H1 (cell line): ENCODE measurements at regions not wholly inside any gene's neighbourhood (a gene's known extent, or its start where the extent isn't known, plus 50 kb on each side); places are given as distances from the start of the nearest gene placed in this dataset.

Experiments used
- CTCF ChIA-PET: fragments of 300-600 bp; sonication (Branson Sonifier 250); formaldehyde crosslinking; loops from one replicate; lab custom pipeline; 2021; ENCODE audit not compliant: partially characterized antibody; lab: Charles Lee
- POLR2A ChIA-PET: fragments of 300-600 bp; sonication (Branson Sonifier 250); formaldehyde crosslinking; loops from one replicate; lab custom pipeline; 2021; ENCODE audit warnings: inconsistent platforms; ENCODE audit not compliant: partially characterized antibody; lab: Charles Lee
- DNase-seq, 2 experiments: peaks; one replicate each; pipeline versions ENCODE4 v3.0.0 to v3.0.0-alpha.2; 2010 to 2022; ENCODE audit warnings: low spot score in 2 of 2, low read depth in 1 of 2, mixed read lengths in 1 of 2
- FAIRE-seq: peaks from 2 replicates; lab custom pipeline; 2011; peaks lifted over from hg19 to GRCh38; lab: Jason Lieb, UNC
- H2AFZ ChIP-seq: 2 replicates; pipeline ENCODE4 v1.8.1; 2012; ENCODE audit warnings: low read length, inconsistent platforms
- H2AK5ac ChIP-seq: 2 replicates; pipeline ENCODE4 v1.6.1; 2013; ENCODE audit warnings: low read depth, low read length
- H2BK120ac ChIP-seq: replicated peaks from 2 replicates; pipeline ENCODE3; 2013; ENCODE audit warnings: low read depth, low read length, inconsistent platforms
- H2BK12ac ChIP-seq: 2 replicates; pipeline ENCODE4 v1.6.1; 2013; ENCODE audit warnings: low read depth, low read length
- H2BK15ac ChIP-seq: 2 replicates; pipeline ENCODE4 v1.6.1; 2013; ENCODE audit warnings: low read length
- H2BK20ac ChIP-seq: 2 replicates; pipeline ENCODE4 v1.6.1; 2013; ENCODE audit warnings: low read length
- H2BK5ac ChIP-seq: 2 replicates; pipeline ENCODE4 v1.6.1; 2013; ENCODE audit warnings: low read depth, low read length
- H3K14ac ChIP-seq: 2 replicates; pipeline ENCODE4 v1.6.1; 2013; ENCODE audit warnings: inconsistent platforms; ENCODE audit not compliant: insufficient read length
- H3K18ac ChIP-seq: 2 replicates; pipeline ENCODE4 v1.6.1; 2013; ENCODE audit warnings: low read length; ENCODE audit errors: extremely low read depth
- H3K23ac ChIP-seq: 2 replicates; pipeline ENCODE4 v1.6.1; 2013; ENCODE audit warnings: inconsistent platforms; ENCODE audit not compliant: insufficient read length
- H3K23me2 ChIP-seq: 2 replicates; pipeline ENCODE4 v1.6.1; 2013; ENCODE audit warnings: low read depth, low read length
- H3K27ac ChIP-seq: 2 replicates; pipeline ENCODE4 v1.6.1; 2011; ENCODE audit warnings: low read depth, low read length, inconsistent platforms
- H3K27me3 ChIP-seq, 4 experiments: replicated peaks in 1 of 4; 1 replicate in 1 of 4; 2 replicates in 3 of 4; pipeline versions ENCODE4 v1.6.1 to v1.8.1; 2011 to 2013; ENCODE audit warnings: low read length in 3 of 4, mild to moderate bottlenecking in 3 of 4, inconsistent platforms in 2 of 4, mixed read lengths in 2 of 4, moderate library complexity in 1 of 4; ENCODE audit not compliant: control insufficient read depth in 3 of 4, insufficient read depth in 3 of 4; ENCODE audit errors: extremely low read depth in 1 of 4
- H3K36me3 ChIP-seq, 4 experiments: 2 replicates each; pipeline versions ENCODE4 v1.6.1 to v1.8.1; 2011 to 2013; ENCODE audit warnings: mild to moderate bottlenecking in 4 of 4, low read length in 3 of 4, moderate library complexity in 2 of 4, control low read depth in 1 of 4, inconsistent platforms in 1 of 4; ENCODE audit not compliant: insufficient read depth in 4 of 4, control insufficient read depth in 2 of 4
- H3K4ac ChIP-seq: replicated peaks from 2 replicates; pipeline ENCODE3; 2013; ENCODE audit warnings: low read length, low read depth, mixed read lengths, inconsistent platforms; ENCODE audit not compliant: insufficient read length
- H3K4me1 ChIP-seq, 4 experiments: replicated peaks in 1 of 4; 1 replicate in 1 of 4; 2 replicates in 3 of 4; pipeline versions ENCODE4 v1.6.1 to v1.8.1; 2011 to 2013; ENCODE audit warnings: low read length in 3 of 4, inconsistent platforms in 2 of 4, mixed read lengths in 1 of 4; ENCODE audit not compliant: insufficient read depth in 4 of 4, control insufficient read depth in 3 of 4
- H3K4me2 ChIP-seq, 2 experiments: 2 replicates each; pipeline versions ENCODE4 v1.6.1 to v1.8.1; 2011 to 2013; ENCODE audit warnings: low read depth in 2 of 2, low read length in 2 of 2, control low read depth in 1 of 2, inconsistent platforms in 1 of 2, mild to moderate bottlenecking in 1 of 2; ENCODE audit not compliant: insufficient read depth in 1 of 2
- H3K4me3 ChIP-seq, 4 experiments: fragments of 200-600, 300-600 bp in 1 of 4; sonication (generic), shearing (Covaris generic), sonication (Bioruptor Twin) in 1 of 4; 2 replicates each; pipeline versions ENCODE4 v1.5.1 to v1.8.1; 2011 to 2016; ENCODE audit warnings: low read length in 4 of 4, low read depth in 3 of 4, control low read depth in 2 of 4, inconsistent platforms in 2 of 4, mild to moderate bottlenecking in 2 of 4, mixed read lengths in 1 of 4, moderate library complexity in 1 of 4; ENCODE audit not compliant: insufficient read depth in 2 of 4; ENCODE audit errors: extremely low read depth in 1 of 4
- H3K56ac ChIP-seq: replicated peaks from 2 replicates; pipeline ENCODE3; 2013; ENCODE audit warnings: low read depth, mild to moderate bottlenecking, mixed read lengths, low read length, inconsistent platforms; ENCODE audit not compliant: insufficient read length
- H3K79me1 ChIP-seq: 2 replicates; pipeline ENCODE4 v1.6.1; 2013; ENCODE audit warnings: low read depth, low read length, control low read depth
- H3K79me2 ChIP-seq, 2 experiments: 2 replicates each; pipeline versions ENCODE4 v1.6.1 to v1.8.1; 2012 to 2013; ENCODE audit warnings: low read length in 2 of 2, mild to moderate bottlenecking in 2 of 2, inconsistent platforms in 1 of 2; ENCODE audit not compliant: insufficient read depth in 2 of 2, control insufficient read depth in 1 of 2
- H3K9ac ChIP-seq, 4 experiments: replicated peaks in 1 of 4; 1 replicate in 1 of 4; 2 replicates in 3 of 4; pipeline versions ENCODE4 v1.6.1 to v1.8.1; 2011 to 2013; ENCODE audit warnings: low read depth in 3 of 4, low read length in 3 of 4, control low read depth in 2 of 4, mild to moderate bottlenecking in 2 of 4, moderate library complexity in 2 of 4, inconsistent platforms in 1 of 4; ENCODE audit errors: extremely low read depth in 1 of 4
- H3K9me3 ChIP-seq, 2 experiments: 2 replicates each; pipeline versions ENCODE4 v1.6.1 to v1.8.1; 2012 to 2013; ENCODE audit warnings: mild to moderate bottlenecking in 2 of 2, moderate library complexity in 2 of 2, control low read depth in 1 of 2, inconsistent platforms in 1 of 2, low read depth in 1 of 2, low read length in 1 of 2, mixed read lengths in 1 of 2; ENCODE audit not compliant: insufficient read depth in 2 of 2
- H4K20me1 ChIP-seq, 2 experiments: replicated peaks in 1 of 2; 2 replicates each; pipeline versions ENCODE3 to v1.8.1; 2011 to 2013; ENCODE audit warnings: inconsistent platforms in 2 of 2, low read length in 2 of 2, mild to moderate bottlenecking in 1 of 2; ENCODE audit not compliant: insufficient read depth in 2 of 2, control insufficient read depth in 1 of 2
- H4K5ac ChIP-seq: 2 replicates; pipeline ENCODE4 v1.6.1; 2013; ENCODE audit warnings: low read length, low read depth, mixed read lengths, inconsistent platforms; ENCODE audit not compliant: insufficient read length
- H4K8ac ChIP-seq: 2 replicates; pipeline ENCODE4 v1.8.0; 2013; ENCODE audit warnings: mild to moderate bottlenecking, moderate library complexity, low read length, inconsistent platforms; ENCODE audit not compliant: insufficient read depth; ENCODE audit errors: extremely low read depth
- H4K91ac ChIP-seq: replicated peaks from 2 replicates; pipeline ENCODE3; 2013; ENCODE audit warnings: low read length, mixed read lengths, inconsistent platforms; ENCODE audit not compliant: insufficient read length
- CTBP2 ChIP-seq: IDR thresholded peaks from 2 replicates; pipeline ENCODE4 v1.7.0; 2011; ENCODE audit warnings: borderline replicate concordance, mild to moderate bottlenecking, moderate library complexity, mixed read lengths, low read length; ENCODE audit not compliant: insufficient read depth, insufficient read length
- EZH2 ChIP-seq: fragments of 200-600 bp; sonication (generic); IDR thresholded peaks from 2 replicates; pipeline ENCODE4 v1.7.1; 2012; ENCODE audit warnings: low read depth, mild to moderate bottlenecking, moderate library complexity, low read length, inconsistent platforms; ENCODE audit not compliant: severe bottlenecking
- GTF2F1 ChIP-seq: IDR thresholded peaks from 2 replicates; pipeline ENCODE4 v1.6.1; 2012; ENCODE audit warnings: low read depth, low read length, improper control_type of control experiment, borderline replicate concordance
- HDAC6 ChIP-seq: IDR thresholded peaks from one replicate; pipeline ENCODE4 v1.7.1; 2012; ENCODE audit warnings: low read depth, mild to moderate bottlenecking, inconsistent platforms, low read length, moderate library complexity
- JUND ChIP-seq: IDR thresholded peaks from 2 replicates; pipeline ENCODE4 v1.6.1; 2011; ENCODE audit warnings: mild to moderate bottlenecking, improper control_type of control experiment, low read length
- KDM1A ChIP-seq: fragments of 200-600, 300-600 bp; sonication (generic); IDR thresholded peaks from 2 replicates; pipeline ENCODE4 v1.7.1; 2016; ENCODE audit warnings: mild to moderate bottlenecking, low read length, borderline replicate concordance
- KDM5A ChIP-seq: fragments of 200-600 bp; IDR thresholded peaks from 2 replicates; pipeline ENCODE4 v1.7.1; 2012; ENCODE audit warnings: mild to moderate bottlenecking, low read length, inconsistent platforms, mixed read lengths
- POLR2AphosphoS5 ChIP-seq: IDR thresholded peaks from 2 replicates; pipeline ENCODE4 v1.6.1; 2011; ENCODE audit warnings: low read depth, low read length
- RBBP5 ChIP-seq: IDR thresholded peaks from 2 replicates; pipeline ENCODE4 v1.7.1; 2012; ENCODE audit warnings: low read depth, mild to moderate bottlenecking, inconsistent platforms, low read length, moderate library complexity, borderline replicate concordance
- SIN3A ChIP-seq, 2 experiments: IDR thresholded peaks in 1 of 2; conservative IDR thresholded peaks in 1 of 2; 2 replicates each; pipeline ENCODE4 v1.6.1; 2011 to 2012; ENCODE audit warnings: low read length in 2 of 2, improper control_type of control experiment in 1 of 2, low read depth in 1 of 2, mild to moderate bottlenecking in 1 of 2
- SIX5 ChIP-seq: IDR thresholded peaks from 2 replicates; pipeline ENCODE4 v1.6.1; 2011; ENCODE audit warnings: mild to moderate bottlenecking, low read depth, low read length
- SUZ12 ChIP-seq: fragments of 200-600 bp; sonication (generic); IDR thresholded peaks from 2 replicates; pipeline ENCODE4 v1.6.1; 2012; ENCODE audit warnings: mild to moderate bottlenecking, inconsistent platforms, low read length, moderate library complexity, mixed read lengths
- USF2 ChIP-seq: IDR thresholded peaks from 2 replicates; pipeline ENCODE4 v1.6.1; 2011; ENCODE audit warnings: low read length, improper control_type of control experiment
- WGBS, 2 experiments: shearing (Covaris generic) in 1 of 2; methylation state at CpG; one replicate each; pipeline versions ENCODE4 v1.1.6 to v1.1.7; 2013 to 2015; ENCODE audit warnings: low lambda C conversion rate in 2 of 2, mixed read lengths in 2 of 2, inconsistent platforms in 1 of 2, low coverage in 1 of 2, missing lambda C conversion rate in 1 of 2; ENCODE audit not compliant: insufficient replicate concordance in 2 of 2, insufficient coverage in 1 of 2, insufficient read length in 1 of 2; ENCODE audit errors: extremely low coverage in 1 of 2, missing lambda C conversion rate in 1 of 2; 5-methylcytosine and 5-hydroxymethylcytosine counted together

- H2BK20ac ChIP-seq, result no peak overlapping the region
- DNase-seq, result no peak
- no peak for FAIRE-seq
- H3K56ac ChIP-seq, result no peak overlapping the region
- WGBS, 2 experiments, result 77% methylated on average over 2 of the region's 2 CpGs; no CpG with 5 or more reads in 1 of the 2 experiments
- no peak overlapping the region for H3K4me3 ChIP-seq
- no peak overlapping the region for H2BK5ac ChIP-seq
- H3K18ac ChIP-seq, result no peak overlapping the region
- H3K23ac ChIP-seq, result no peak overlapping the region
- ChIA-PET POLR2A (no interaction called here), CTCF (interaction anchor here (1.4 kb wide), 1 partner anchor 10 kb away, joined by 3 read pairs; no protein-coding TSS in a partner anchor)
- H2BK120ac ChIP-seq, result no peak overlapping the region
- no peak overlapping the region for H4K91ac ChIP-seq
- H3K23me2 ChIP-seq, result no peaks in the 10 kb centered on the region
- H3K27ac ChIP-seq, result no peak overlapping the region
- H3K9me3 ChIP-seq, result no peaks in the 10 kb centered on the region
- no peak overlapping the region for H3K14ac ChIP-seq
- no peak overlapping the region for H4K8ac ChIP-seq
- H4K20me1 ChIP-seq, result no peaks in the 10 kb centered on the region
- no peaks in the 10 kb centered on the region for H3K27me3 ChIP-seq
- H4K5ac ChIP-seq, result no peak overlapping the region
- no peaks in the 10 kb centered on the region for H3K4me1 ChIP-seq
- H2AFZ ChIP-seq, result no peak overlapping the region
- no peaks in the 10 kb centered on the region for H3K79me2 ChIP-seq
- H3K4ac ChIP-seq, result no peak overlapping the region
- H2AK5ac ChIP-seq, result no peak overlapping the region
- no peak overlapping the region for H2BK15ac ChIP-seq
- no peak overlapping the region for H2BK12ac ChIP-seq
- H3K9ac ChIP-seq, result no peak overlapping the region
- no peaks in the 10 kb centered on the region for H3K36me3 ChIP-seq
- no peaks in the 10 kb centered on the region for H3K79me1 ChIP-seq
- H3K4me2 ChIP-seq, result no peak overlapping the region
- no peak for TF ChIP-seq RBBP5
- TF ChIP-seq POLR2AphosphoS5, result no peak
- TF ChIP-seq SIN3A (conservative IDR thresholded peaks at IDR 0.05 in 1 of 2, IDR thresholded peaks at IDR 0.05 in 1 of 2; ENCODE audit: low read depth in 1 of 2, low read length in 2 of 2), result no peak
- no peak for TF ChIP-seq JUND
- TF ChIP-seq USF2, result no peak
- TF ChIP-seq EZH2, result no peak
- TF ChIP-seq KDM1A, result no peak
- no peak for TF ChIP-seq SIX5
- no peak for TF ChIP-seq CTBP2
- no peak for TF ChIP-seq HDAC6
- TF ChIP-seq SUZ12, result no peak
- no peak for TF ChIP-seq KDM5A
- no peak for TF ChIP-seq GTF2F1
These were observed 210.7 kb upstream of the ANKRD55 start for GRCh38 chr5:56443826-56444225.
